Neural cell (in vitro differentiated cells): ENCODE measurements at regions not wholly inside any gene's neighbourhood (a gene's known extent, or its start where the extent isn't known, plus 50 kb on each side); places are given as distances from the start of the nearest gene placed in this dataset.

ENCODE experiments used
- H2AFZ ChIP-seq: fragments of 200-600, 300-800 bp; sonication (generic), shearing (Covaris generic); 2 replicates; pipeline ENCODE4 v1.6.0; 2014; ENCODE audit warnings: low read depth, mild to moderate bottlenecking, antibody characterized with exemption, low read length, moderate library complexity
- H3F3A ChIP-seq: fragments of 200-600 bp; shearing (Covaris generic); 2 replicates; pipeline ENCODE4 v1.6.1; 2016; ENCODE audit warnings: mild to moderate bottlenecking, moderate library complexity, mixed read lengths, antibody characterized with exemption, low read length; ENCODE audit not compliant: insufficient read depth, poor library complexity, severe bottlenecking
- H3K27ac ChIP-seq: fragments of 200-600, 300-800 bp; sonication (generic), shearing (Covaris generic); 2 replicates; pipeline ENCODE4 v1.5.1; 2014; ENCODE audit warnings: mild to moderate bottlenecking, low read length, moderate library complexity
- H3K27me3 ChIP-seq: fragments of 300-800, 200-600 bp; sonication (generic), shearing (Covaris generic); 2 replicates; pipeline ENCODE4 v1.6.0; 2014; ENCODE audit warnings: mild to moderate bottlenecking, low read depth, low read length, moderate library complexity; ENCODE audit not compliant: insufficient read depth
- H3K36me3 ChIP-seq: fragments of 300-800, 200-600 bp; sonication (generic), shearing (Covaris generic); 2 replicates; pipeline ENCODE4 v1.5.1; 2014; ENCODE audit warnings: mild to moderate bottlenecking, antibody characterized with exemption, low read length, moderate library complexity; ENCODE audit not compliant: insufficient read depth
- H3K4me2 ChIP-seq: fragments of 300-800, 200-600 bp; sonication (generic), shearing (Covaris generic); 2 replicates; pipeline ENCODE4 v1.6.0; 2014; ENCODE audit warnings: mild to moderate bottlenecking, low read length
- H3K4me3 ChIP-seq: fragments of 300-800, 200-600 bp; sonication (generic), shearing (Covaris generic); 2 replicates; pipeline ENCODE4 v1.5.1; 2014; ENCODE audit warnings: mild to moderate bottlenecking, low read length, moderate library complexity
- H3K79me2 ChIP-seq: fragments of 200-600 bp; shearing (Covaris generic); replicated peaks from 2 replicates; pipeline ENCODE4 v1.6.0; 2014; ENCODE audit warnings: mild to moderate bottlenecking, low read length, moderate library complexity; ENCODE audit not compliant: insufficient read depth
- H3K9ac ChIP-seq: fragments of 300-800, 200-600 bp; sonication (generic), shearing (Covaris generic); 2 replicates; pipeline ENCODE4 v1.6.1; 2016; ENCODE audit warnings: mild to moderate bottlenecking, low read length, mixed read lengths
- H3K9me2 ChIP-seq: fragments of 200-600 bp; shearing (Covaris generic); 2 replicates; pipeline ENCODE4 v1.6.1; 2016; ENCODE audit warnings: mild to moderate bottlenecking, low read length, mixed read lengths; ENCODE audit not compliant: insufficient read depth
- H3K9me3 ChIP-seq: fragments of 200-600, 300-800 bp; sonication (generic), shearing (Covaris generic); 2 replicates; pipeline ENCODE4 v1.6.1; 2016; ENCODE audit warnings: mild to moderate bottlenecking, mixed run types, low read length, moderate library complexity, mixed read lengths
- H4K20me1 ChIP-seq: fragments of 200-600 bp; shearing (Covaris generic); 2 replicates; pipeline ENCODE4 v1.6.1; 2016; ENCODE audit warnings: mild to moderate bottlenecking, mixed run types; ENCODE audit not compliant: insufficient read depth
- EP300 ChIP-seq: fragments of 450-650 bp; conservative IDR thresholded peaks from 2 replicates; pipeline ENCODE4 v1.6.1; 2014; ENCODE audit warnings: antibody characterized with exemption, mild to moderate bottlenecking, moderate library complexity; ENCODE audit not compliant: poor library complexity, severe bottlenecking
- EZH2 ChIP-seq: fragments of 200-600, 300-800 bp; shearing (Covaris generic), sonication (generic); IDR thresholded peaks from 2 replicates; pipeline ENCODE4 v1.6.1; 2014; ENCODE audit warnings: antibody characterized with exemption, low read length, borderline replicate concordance, mild to moderate bottlenecking; ENCODE audit not compliant: insufficient read depth, poor library complexity, severe bottlenecking
- MXI1 ChIP-seq: fragments of 450-650 bp; conservative IDR thresholded peaks from 2 replicates; pipeline ENCODE4 v1.6.1; 2014; ENCODE audit warnings: antibody characterized with exemption, mild to moderate bottlenecking; ENCODE audit not compliant: poor library complexity, severe bottlenecking
- POLR2AphosphoS5 ChIP-seq: IDR thresholded peaks from 2 replicates; pipeline ENCODE4 v1.6.1; 2012
- RAD21 ChIP-seq: fragments of 450-650 bp; conservative IDR thresholded peaks from 2 replicates; pipeline ENCODE4 v1.6.1; 2014; ENCODE audit warnings: antibody characterized with exemption, mild to moderate bottlenecking, moderate library complexity
- SMC3 ChIP-seq: fragments of 450-650 bp; conservative IDR thresholded peaks from 2 replicates; pipeline ENCODE4 v1.6.1; 2014; ENCODE audit warnings: antibody characterized with exemption, mild to moderate bottlenecking, moderate library complexity; ENCODE audit not compliant: poor library complexity
- TAF1 ChIP-seq: IDR thresholded peaks from 2 replicates; pipeline ENCODE4 v1.6.1; 2012; ENCODE audit warnings: low read depth
- TF ChIP-seq, protein P1 (sequence below): IDR thresholded peaks from 2 replicates; pipeline ENCODE4 v1.6.1; 2012; ENCODE audit warnings: borderline replicate concordance
- TF ChIP-seq, protein P2 (sequence below): fragments of 450-650 bp; IDR thresholded peaks from 2 replicates; pipeline ENCODE4 v1.5.1; 2014; ENCODE audit warnings: antibody characterized with exemption, mild to moderate bottlenecking, moderate library complexity; ENCODE audit not compliant: poor library complexity, severe bottlenecking

DNA sequence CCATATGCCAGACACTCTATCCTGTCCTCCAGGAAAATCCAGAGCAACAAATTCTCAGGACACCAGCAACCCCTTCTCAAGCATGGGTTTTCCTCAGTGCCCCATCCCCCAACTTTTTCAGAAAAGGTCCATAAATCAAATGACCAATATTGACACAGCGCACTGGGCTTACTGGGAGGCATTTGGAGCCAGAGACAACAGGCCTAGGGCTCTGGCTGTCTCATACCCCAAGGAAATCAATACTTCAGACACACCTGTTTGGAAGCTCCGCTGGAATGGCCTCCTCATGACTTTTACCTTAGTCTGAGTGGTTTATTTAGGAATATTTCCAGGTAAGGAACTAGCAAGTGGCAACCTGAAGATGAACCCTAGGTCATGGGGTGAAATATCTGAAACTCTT is 66.9 kb upstream of the TNR start:
- no peak for TF ChIP-seq TAF1
- no peak for TF ChIP-seq EZH2
- TF ChIP-seq SMC3, result no peak
- no peak for TF ChIP-seq MXI1
- no peak for TF ChIP-seq EP300
- TF ChIP-seq, protein P1, sequence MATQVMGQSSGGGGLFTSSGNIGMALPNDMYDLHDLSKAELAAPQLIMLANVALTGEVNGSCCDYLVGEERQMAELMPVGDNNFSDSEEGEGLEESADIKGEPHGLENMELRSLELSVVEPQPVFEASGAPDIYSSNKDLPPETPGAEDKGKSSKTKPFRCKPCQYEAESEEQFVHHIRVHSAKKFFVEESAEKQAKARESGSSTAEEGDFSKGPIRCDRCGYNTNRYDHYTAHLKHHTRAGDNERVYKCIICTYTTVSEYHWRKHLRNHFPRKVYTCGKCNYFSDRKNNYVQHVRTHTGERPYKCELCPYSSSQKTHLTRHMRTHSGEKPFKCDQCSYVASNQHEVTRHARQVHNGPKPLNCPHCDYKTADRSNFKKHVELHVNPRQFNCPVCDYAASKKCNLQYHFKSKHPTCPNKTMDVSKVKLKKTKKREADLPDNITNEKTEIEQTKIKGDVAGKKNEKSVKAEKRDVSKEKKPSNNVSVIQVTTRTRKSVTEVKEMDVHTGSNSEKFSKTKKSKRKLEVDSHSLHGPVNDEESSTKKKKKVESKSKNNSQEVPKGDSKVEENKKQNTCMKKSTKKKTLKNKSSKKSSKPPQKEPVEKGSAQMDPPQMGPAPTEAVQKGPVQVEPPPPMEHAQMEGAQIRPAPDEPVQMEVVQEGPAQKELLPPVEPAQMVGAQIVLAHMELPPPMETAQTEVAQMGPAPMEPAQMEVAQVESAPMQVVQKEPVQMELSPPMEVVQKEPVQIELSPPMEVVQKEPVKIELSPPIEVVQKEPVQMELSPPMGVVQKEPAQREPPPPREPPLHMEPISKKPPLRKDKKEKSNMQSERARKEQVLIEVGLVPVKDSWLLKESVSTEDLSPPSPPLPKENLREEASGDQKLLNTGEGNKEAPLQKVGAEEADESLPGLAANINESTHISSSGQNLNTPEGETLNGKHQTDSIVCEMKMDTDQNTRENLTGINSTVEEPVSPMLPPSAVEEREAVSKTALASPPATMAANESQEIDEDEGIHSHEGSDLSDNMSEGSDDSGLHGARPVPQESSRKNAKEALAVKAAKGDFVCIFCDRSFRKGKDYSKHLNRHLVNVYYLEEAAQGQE, result no peak
- TF ChIP-seq, protein P2, sequence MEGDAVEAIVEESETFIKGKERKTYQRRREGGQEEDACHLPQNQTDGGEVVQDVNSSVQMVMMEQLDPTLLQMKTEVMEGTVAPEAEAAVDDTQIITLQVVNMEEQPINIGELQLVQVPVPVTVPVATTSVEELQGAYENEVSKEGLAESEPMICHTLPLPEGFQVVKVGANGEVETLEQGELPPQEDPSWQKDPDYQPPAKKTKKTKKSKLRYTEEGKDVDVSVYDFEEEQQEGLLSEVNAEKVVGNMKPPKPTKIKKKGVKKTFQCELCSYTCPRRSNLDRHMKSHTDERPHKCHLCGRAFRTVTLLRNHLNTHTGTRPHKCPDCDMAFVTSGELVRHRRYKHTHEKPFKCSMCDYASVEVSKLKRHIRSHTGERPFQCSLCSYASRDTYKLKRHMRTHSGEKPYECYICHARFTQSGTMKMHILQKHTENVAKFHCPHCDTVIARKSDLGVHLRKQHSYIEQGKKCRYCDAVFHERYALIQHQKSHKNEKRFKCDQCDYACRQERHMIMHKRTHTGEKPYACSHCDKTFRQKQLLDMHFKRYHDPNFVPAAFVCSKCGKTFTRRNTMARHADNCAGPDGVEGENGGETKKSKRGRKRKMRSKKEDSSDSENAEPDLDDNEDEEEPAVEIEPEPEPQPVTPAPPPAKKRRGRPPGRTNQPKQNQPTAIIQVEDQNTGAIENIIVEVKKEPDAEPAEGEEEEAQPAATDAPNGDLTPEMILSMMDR, result no peak
- TF ChIP-seq RAD21, result no peak
- TF ChIP-seq POLR2AphosphoS5, result no peak
- H3K27me3 ChIP-seq, result no peaks in the 10 kb centered on the region
- no peaks in the 10 kb centered on the region for H3K9me2 ChIP-seq
- no peaks in the 10 kb centered on the region for H3K9me3 ChIP-seq
- no peaks in the 10 kb centered on the region for H4K20me1 ChIP-seq
- no peak overlapping the region for H3K4me3 ChIP-seq
- no peak overlapping the region for H3K27ac ChIP-seq
- no peak overlapping the region for H3K4me2 ChIP-seq
- H3F3A ChIP-seq, result no peaks in the 10 kb centered on the region
- H3K36me3 ChIP-seq, result no peaks in the 10 kb centered on the region
- H3K9ac ChIP-seq, result no peak overlapping the region
- no peak overlapping the region for H2AFZ ChIP-seq
- H3K79me2 ChIP-seq, result no peaks in the 10 kb centered on the region

DNA sequence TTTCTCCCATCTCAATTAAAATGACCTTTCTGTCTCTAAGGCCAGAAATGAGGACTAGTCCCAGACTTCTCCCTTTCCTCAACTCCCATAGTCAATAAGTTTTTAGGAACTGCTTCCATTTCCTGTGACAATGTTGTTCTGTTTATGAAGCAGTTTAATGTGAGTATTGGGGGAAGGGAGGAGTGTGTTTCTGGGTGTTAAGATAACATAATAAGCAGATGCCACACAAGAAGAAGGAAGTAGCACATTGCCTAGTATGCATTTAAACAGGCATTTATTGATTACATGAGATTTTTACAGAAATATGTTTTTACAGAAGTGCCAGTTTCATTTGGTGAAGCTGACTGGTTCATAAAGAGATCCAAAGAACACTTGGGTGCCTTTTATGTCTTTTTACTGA is 65.6 kb upstream of the TNR start:
- Histone ChIP-seq H4K20me1 (no peaks in the 10 kb centered on the region), H3K4me3 (no peak overlapping the region), H3F3A (no peaks in the 10 kb centered on the region), H3K27me3 (no peaks in the 10 kb centered on the region), H3K27ac (no peak overlapping the region), H3K36me3 (no peaks in the 10 kb centered on the region), H3K9ac (no peak overlapping the region), H3K9me3 (no peaks in the 10 kb centered on the region), H3K9me2 (no peaks in the 10 kb centered on the region), H3K4me2 (no peak overlapping the region), H2AFZ (no peak overlapping the region), H3K79me2 (no peaks in the 10 kb centered on the region)
- TF ChIP-seq EP300, result no peak
- no peak for TF ChIP-seq POLR2AphosphoS5
- TF ChIP-seq, protein P1, result no peak
- no peak for TF ChIP-seq SMC3
- no peak for TF ChIP-seq MXI1
- no peak for TF ChIP-seq RAD21
- TF ChIP-seq, protein P2, result no peak
- TF ChIP-seq TAF1, result no peak
- TF ChIP-seq EZH2, result no peak
